ENCODE measurements at regions not wholly inside any gene's neighbourhood (a gene's known extent, or its start where the extent isn't known, plus 50 kb on each side); places are given as distances from the start of the nearest gene placed in this dataset.

- H3K27me3 ChIP-seq (ENCODE audit: insufficient read depth, low read length): no peaks in the 10 kb centered on the region
- no CpG with 5 or more reads among the region's 1 CpG for WGBS (ENCODE audit: extremely low coverage, insufficient read length, low lambda C conversion rate)
- no peak overlapping the region for H3K4ac ChIP-seq (ENCODE audit: low read depth, low read length)
- no peaks in the 10 kb centered on the region for H3K79me2 ChIP-seq (ENCODE audit: insufficient read depth, low read length)
- H3K56ac ChIP-seq (ENCODE audit: insufficient read length, low read depth, low read length): no peak overlapping the region
- H3K9ac ChIP-seq (ENCODE audit: extremely low read depth, insufficient read length, low read length): no peak overlapping the region
- H2BK15ac ChIP-seq (ENCODE audit: low read depth, low read length): no peak overlapping the region
- H3K23ac ChIP-seq (ENCODE audit: insufficient read length, low read depth, low read length): no peak overlapping the region
- no peak overlapping the region for H2AFZ ChIP-seq (ENCODE audit: low read length)
- no peak overlapping the region for H3K18ac ChIP-seq (ENCODE audit: insufficient read length, low read depth, low read length)
- H2AK5ac ChIP-seq (ENCODE audit: insufficient read length, low read length): no peak overlapping the region
- H2BK12ac ChIP-seq (ENCODE audit: insufficient read length, low read depth, low read length): no peak overlapping the region
- Mint-ChIP-seq H3K36me3 (ENCODE audit: insufficient read depth in 1 of 3, low read depth in 3 of 3) (no peaks in the 10 kb centered on the region), H3K27me3 (ENCODE audit: low read depth) (no peaks in the 10 kb centered on the region), H3K4me3 (no peak overlapping the region), H3K9me3 (no peaks in the 10 kb centered on the region), H3K27ac (no peak overlapping the region), H3K4me1 (no peaks in the 10 kb centered on the region)
- TF ChIP-seq CTCF (conservative IDR thresholded peaks at IDR 0.05): no peak
- H3K27ac ChIP-seq (ENCODE audit: insufficient read length, low read depth, low read length): no peak overlapping the region
- H3K14ac ChIP-seq (ENCODE audit: insufficient read depth, low read length): no peak overlapping the region
- no peaks in the 10 kb centered on the region for H3K79me1 ChIP-seq (ENCODE audit: insufficient read depth, low read depth, low read length, poor library complexity, severe bottlenecking)
- no peaks in the 10 kb centered on the region for H3K9me3 ChIP-seq (ENCODE audit: control insufficient read depth, low read depth, low read length)
- no peak overlapping the region for H2BK5ac ChIP-seq (ENCODE audit: insufficient read length, low read length)
- H4K91ac ChIP-seq (ENCODE audit: insufficient read length, low read depth, low read length): no peak overlapping the region
- H2BK20ac ChIP-seq (ENCODE audit: low read depth, low read length, poor library complexity, severe bottlenecking): no peak overlapping the region
- no peak overlapping the region for H4K8ac ChIP-seq (replicated peaks; ENCODE audit: insufficient read length, low read depth, low read length)
- no peak for DNase-seq
- H3K4me1 ChIP-seq (ENCODE audit: insufficient read depth, low read length): no peaks in the 10 kb centered on the region
- H3T11ph ChIP-seq (ENCODE audit: low read length): no peak overlapping the region
- H3K23me2 ChIP-seq (ENCODE audit: insufficient read length, low read depth, low read length, poor library complexity, severe bottlenecking): no peaks in the 10 kb centered on the region
- H3K4me2 ChIP-seq (ENCODE audit: insufficient read depth, insufficient read length, low read length): no peak overlapping the region
- H4K5ac ChIP-seq (ENCODE audit: insufficient read length, low read depth, low read length): no peak overlapping the region
- H4K20me1 ChIP-seq (ENCODE audit: control insufficient read depth, insufficient read depth, insufficient read length): no peaks in the 10 kb centered on the region
- H2BK120ac ChIP-seq (ENCODE audit: low read depth, low read length, poor library complexity, severe bottlenecking): no peak overlapping the region
Measured at GRCh38 chr5:63700241-63700640, 262.0 kb downstream of the HTR1A start.

Measured in H9 (cell line).